WTC11 (cell line): ENCODE measurements at regions not wholly inside any gene's neighbourhood (a gene's known extent, or its start where the extent isn't known, plus 50 kb on each side); places are given as distances from the start of the nearest gene placed in this dataset.

Experiments used
- ESRRA ChIP-seq: sonication (generic); formaldehyde crosslinking; IDR thresholded peaks from 2 replicates; pipeline ENCODE4 v1.8.1; 2022; ENCODE audit warnings: mild to moderate bottlenecking, missing genetic modification reagents, borderline replicate concordance
- IRF2 ChIP-seq: sonication (generic); formaldehyde crosslinking; IDR thresholded peaks from 2 replicates; pipeline ENCODE4 v1.8.0; 2022; ENCODE audit warnings: low read depth, missing genetic modification reagents, borderline replicate concordance
- RELA ChIP-seq: sonication (generic); formaldehyde crosslinking; IDR thresholded peaks from 2 replicates; pipeline ENCODE4 v1.8.1; 2022; ENCODE audit warnings: missing genetic modification reagents, mild to moderate bottlenecking, borderline replicate concordance
- SP1 ChIP-seq: sonication (generic); formaldehyde crosslinking; conservative IDR thresholded peaks from 2 replicates; pipeline ENCODE4 v1.8.1; 2022; ENCODE audit warnings: missing genetic modification reagents
- TEAD4 ChIP-seq: sonication (generic); formaldehyde crosslinking; IDR thresholded peaks from 2 replicates; pipeline ENCODE4 v1.8.0; 2022; ENCODE audit warnings: mild to moderate bottlenecking, missing genetic modification reagents
- ZNF219 ChIP-seq: sonication (generic); formaldehyde crosslinking; IDR thresholded peaks from 2 replicates; pipeline ENCODE4 v1.8.0; 2023; ENCODE audit warnings: missing genetic modification reagents, mild to moderate bottlenecking, borderline replicate concordance
- TF ChIP-seq, protein P1 (sequence below): fragments of 200-600 bp; IDR thresholded peaks from 2 replicates; pipeline ENCODE4 v1.8.0; 2022; ENCODE audit warnings: antibody characterized with exemption
- TF ChIP-seq, protein P2 (sequence below): sonication (generic); formaldehyde crosslinking; conservative IDR thresholded peaks from 2 replicates; pipeline ENCODE4 v1.8.1; 2023; ENCODE audit warnings: mild to moderate bottlenecking, low read depth, missing genetic modification reagents, moderate library complexity
- TF ChIP-seq, protein P3 (sequence below): sonication (generic); formaldehyde crosslinking; IDR thresholded peaks from 2 replicates; pipeline ENCODE4 v1.8.0; 2022; ENCODE audit warnings: mild to moderate bottlenecking, missing genetic modification reagents
- TF ChIP-seq, protein P4 (sequence below): sonication (generic); formaldehyde crosslinking; IDR thresholded peaks from 2 replicates; pipeline ENCODE4 v1.8.1; 2022; ENCODE audit warnings: low read depth, missing genetic modification reagents, borderline replicate concordance
- TF ChIP-seq, protein P5 (sequence below): sonication (generic); formaldehyde crosslinking; IDR thresholded peaks from 2 replicates; pipeline ENCODE4 v1.8.0; 2022; ENCODE audit warnings: missing genetic modification reagents
- TF ChIP-seq, protein P6 (sequence below): sonication (generic); formaldehyde crosslinking; IDR thresholded peaks from 2 replicates; pipeline ENCODE4 v1.8.1; 2022; ENCODE audit warnings: mild to moderate bottlenecking, missing genetic modification reagents, moderate library complexity, borderline replicate concordance
- TF ChIP-seq, protein P7 (sequence below): sonication (generic); formaldehyde crosslinking; IDR thresholded peaks from 2 replicates; pipeline ENCODE4 v1.8.0; 2023; ENCODE audit warnings: missing genetic modification reagents
- TF ChIP-seq, protein P8 (sequence below): sonication (generic); formaldehyde crosslinking; IDR thresholded peaks from 2 replicates; pipeline ENCODE4 v1.8.0; 2022; ENCODE audit warnings: mild to moderate bottlenecking, missing genetic modification reagents

DNA sequence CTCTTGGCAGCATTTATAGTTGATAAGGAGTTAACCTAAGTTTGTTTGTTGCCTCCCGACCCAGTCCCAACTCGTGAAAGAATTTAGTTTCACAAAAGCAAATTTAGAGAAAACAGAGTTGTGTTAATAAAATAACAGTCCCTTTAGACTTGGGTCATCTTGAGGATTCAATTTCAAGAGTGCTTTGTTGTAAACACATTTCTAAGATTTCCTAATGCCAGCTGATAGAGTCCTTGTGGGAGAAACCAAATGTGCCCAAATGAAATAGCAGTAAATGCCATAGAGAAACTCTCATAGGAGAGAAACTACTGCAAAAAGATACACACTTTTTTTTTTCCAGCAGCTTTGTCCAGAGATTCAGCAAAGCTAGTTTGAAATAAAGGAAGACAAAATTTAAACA lies 211.3 kb upstream of the BMPER start:
- TF ChIP-seq, protein P1, sequence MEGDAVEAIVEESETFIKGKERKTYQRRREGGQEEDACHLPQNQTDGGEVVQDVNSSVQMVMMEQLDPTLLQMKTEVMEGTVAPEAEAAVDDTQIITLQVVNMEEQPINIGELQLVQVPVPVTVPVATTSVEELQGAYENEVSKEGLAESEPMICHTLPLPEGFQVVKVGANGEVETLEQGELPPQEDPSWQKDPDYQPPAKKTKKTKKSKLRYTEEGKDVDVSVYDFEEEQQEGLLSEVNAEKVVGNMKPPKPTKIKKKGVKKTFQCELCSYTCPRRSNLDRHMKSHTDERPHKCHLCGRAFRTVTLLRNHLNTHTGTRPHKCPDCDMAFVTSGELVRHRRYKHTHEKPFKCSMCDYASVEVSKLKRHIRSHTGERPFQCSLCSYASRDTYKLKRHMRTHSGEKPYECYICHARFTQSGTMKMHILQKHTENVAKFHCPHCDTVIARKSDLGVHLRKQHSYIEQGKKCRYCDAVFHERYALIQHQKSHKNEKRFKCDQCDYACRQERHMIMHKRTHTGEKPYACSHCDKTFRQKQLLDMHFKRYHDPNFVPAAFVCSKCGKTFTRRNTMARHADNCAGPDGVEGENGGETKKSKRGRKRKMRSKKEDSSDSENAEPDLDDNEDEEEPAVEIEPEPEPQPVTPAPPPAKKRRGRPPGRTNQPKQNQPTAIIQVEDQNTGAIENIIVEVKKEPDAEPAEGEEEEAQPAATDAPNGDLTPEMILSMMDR, result no peak
- TF ChIP-seq SP1 (CRISPR knock-in tag), result no peak
- TF ChIP-seq, protein P2, sequence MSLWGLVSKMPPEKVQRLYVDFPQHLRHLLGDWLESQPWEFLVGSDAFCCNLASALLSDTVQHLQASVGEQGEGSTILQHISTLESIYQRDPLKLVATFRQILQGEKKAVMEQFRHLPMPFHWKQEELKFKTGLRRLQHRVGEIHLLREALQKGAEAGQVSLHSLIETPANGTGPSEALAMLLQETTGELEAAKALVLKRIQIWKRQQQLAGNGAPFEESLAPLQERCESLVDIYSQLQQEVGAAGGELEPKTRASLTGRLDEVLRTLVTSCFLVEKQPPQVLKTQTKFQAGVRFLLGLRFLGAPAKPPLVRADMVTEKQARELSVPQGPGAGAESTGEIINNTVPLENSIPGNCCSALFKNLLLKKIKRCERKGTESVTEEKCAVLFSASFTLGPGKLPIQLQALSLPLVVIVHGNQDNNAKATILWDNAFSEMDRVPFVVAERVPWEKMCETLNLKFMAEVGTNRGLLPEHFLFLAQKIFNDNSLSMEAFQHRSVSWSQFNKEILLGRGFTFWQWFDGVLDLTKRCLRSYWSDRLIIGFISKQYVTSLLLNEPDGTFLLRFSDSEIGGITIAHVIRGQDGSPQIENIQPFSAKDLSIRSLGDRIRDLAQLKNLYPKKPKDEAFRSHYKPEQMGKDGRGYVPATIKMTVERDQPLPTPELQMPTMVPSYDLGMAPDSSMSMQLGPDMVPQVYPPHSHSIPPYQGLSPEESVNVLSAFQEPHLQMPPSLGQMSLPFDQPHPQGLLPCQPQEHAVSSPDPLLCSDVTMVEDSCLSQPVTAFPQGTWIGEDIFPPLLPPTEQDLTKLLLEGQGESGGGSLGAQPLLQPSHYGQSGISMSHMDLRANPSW (CRISPR knock-in tag), result no peak
- TF ChIP-seq IRF2 (CRISPR knock-in tag), result no peak
- TF ChIP-seq, protein P3, sequence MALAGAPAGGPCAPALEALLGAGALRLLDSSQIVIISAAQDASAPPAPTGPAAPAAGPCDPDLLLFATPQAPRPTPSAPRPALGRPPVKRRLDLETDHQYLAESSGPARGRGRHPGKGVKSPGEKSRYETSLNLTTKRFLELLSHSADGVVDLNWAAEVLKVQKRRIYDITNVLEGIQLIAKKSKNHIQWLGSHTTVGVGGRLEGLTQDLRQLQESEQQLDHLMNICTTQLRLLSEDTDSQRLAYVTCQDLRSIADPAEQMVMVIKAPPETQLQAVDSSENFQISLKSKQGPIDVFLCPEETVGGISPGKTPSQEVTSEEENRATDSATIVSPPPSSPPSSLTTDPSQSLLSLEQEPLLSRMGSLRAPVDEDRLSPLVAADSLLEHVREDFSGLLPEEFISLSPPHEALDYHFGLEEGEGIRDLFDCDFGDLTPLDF (CRISPR knock-in tag), result no peak
- TF ChIP-seq, protein P4, sequence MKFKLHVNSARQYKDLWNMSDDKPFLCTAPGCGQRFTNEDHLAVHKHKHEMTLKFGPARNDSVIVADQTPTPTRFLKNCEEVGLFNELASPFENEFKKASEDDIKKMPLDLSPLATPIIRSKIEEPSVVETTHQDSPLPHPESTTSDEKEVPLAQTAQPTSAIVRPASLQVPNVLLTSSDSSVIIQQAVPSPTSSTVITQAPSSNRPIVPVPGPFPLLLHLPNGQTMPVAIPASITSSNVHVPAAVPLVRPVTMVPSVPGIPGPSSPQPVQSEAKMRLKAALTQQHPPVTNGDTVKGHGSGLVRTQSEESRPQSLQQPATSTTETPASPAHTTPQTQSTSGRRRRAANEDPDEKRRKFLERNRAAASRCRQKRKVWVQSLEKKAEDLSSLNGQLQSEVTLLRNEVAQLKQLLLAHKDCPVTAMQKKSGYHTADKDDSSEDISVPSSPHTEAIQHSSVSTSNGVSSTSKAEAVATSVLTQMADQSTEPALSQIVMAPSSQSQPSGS, result no peak
- TF ChIP-seq ZNF219, result no peak
- no peak for TF ChIP-seq TEAD4 (CRISPR knock-in tag)
- TF ChIP-seq, protein P5, sequence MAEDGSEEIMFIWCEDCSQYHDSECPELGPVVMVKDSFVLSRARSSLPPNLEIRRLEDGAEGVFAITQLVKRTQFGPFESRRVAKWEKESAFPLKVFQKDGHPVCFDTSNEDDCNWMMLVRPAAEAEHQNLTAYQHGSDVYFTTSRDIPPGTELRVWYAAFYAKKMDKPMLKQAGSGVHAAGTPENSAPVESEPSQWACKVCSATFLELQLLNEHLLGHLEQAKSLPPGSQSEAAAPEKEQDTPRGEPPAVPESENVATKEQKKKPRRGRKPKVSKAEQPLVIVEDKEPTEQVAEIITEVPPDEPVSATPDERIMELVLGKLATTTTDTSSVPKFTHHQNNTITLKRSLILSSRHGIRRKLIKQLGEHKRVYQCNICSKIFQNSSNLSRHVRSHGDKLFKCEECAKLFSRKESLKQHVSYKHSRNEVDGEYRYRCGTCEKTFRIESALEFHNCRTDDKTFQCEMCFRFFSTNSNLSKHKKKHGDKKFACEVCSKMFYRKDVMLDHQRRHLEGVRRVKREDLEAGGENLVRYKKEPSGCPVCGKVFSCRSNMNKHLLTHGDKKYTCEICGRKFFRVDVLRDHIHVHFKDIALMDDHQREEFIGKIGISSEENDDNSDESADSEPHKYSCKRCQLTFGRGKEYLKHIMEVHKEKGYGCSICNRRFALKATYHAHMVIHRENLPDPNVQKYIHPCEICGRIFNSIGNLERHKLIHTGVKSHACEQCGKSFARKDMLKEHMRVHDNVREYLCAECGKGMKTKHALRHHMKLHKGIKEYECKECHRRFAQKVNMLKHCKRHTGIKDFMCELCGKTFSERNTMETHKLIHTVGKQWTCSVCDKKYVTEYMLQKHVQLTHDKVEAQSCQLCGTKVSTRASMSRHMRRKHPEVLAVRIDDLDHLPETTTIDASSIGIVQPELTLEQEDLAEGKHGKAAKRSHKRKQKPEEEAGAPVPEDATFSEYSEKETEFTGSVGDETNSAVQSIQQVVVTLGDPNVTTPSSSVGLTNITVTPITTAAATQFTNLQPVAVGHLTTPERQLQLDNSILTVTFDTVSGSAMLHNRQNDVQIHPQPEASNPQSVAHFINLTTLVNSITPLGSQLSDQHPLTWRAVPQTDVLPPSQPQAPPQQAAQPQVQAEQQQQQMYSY (CRISPR knock-in tag), result no peak
- TF ChIP-seq RELA (CRISPR knock-in tag), result no peak
- TF ChIP-seq ESRRA (CRISPR knock-in tag), result no peak
- TF ChIP-seq, protein P6, sequence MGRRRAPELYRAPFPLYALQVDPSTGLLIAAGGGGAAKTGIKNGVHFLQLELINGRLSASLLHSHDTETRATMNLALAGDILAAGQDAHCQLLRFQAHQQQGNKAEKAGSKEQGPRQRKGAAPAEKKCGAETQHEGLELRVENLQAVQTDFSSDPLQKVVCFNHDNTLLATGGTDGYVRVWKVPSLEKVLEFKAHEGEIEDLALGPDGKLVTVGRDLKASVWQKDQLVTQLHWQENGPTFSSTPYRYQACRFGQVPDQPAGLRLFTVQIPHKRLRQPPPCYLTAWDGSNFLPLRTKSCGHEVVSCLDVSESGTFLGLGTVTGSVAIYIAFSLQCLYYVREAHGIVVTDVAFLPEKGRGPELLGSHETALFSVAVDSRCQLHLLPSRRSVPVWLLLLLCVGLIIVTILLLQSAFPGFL, result no peak
- TF ChIP-seq, protein P7, sequence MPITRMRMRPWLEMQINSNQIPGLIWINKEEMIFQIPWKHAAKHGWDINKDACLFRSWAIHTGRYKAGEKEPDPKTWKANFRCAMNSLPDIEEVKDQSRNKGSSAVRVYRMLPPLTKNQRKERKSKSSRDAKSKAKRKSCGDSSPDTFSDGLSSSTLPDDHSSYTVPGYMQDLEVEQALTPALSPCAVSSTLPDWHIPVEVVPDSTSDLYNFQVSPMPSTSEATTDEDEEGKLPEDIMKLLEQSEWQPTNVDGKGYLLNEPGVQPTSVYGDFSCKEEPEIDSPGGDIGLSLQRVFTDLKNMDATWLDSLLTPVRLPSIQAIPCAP, result no peak
- TF ChIP-seq, protein P8, sequence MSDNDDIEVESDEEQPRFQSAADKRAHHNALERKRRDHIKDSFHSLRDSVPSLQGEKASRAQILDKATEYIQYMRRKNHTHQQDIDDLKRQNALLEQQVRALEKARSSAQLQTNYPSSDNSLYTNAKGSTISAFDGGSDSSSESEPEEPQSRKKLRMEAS (CRISPR knock-in tag), result no peak
